Natural killer cell (primary cell): ENCODE measurements at regions not wholly inside any gene's neighbourhood (a gene's known extent, or its start where the extent isn't known, plus 50 kb on each side); places are given as distances from the start of the nearest gene placed in this dataset.

ENCODE experiments used
- ATAC-seq, 3 donors: fragments of 150-1000 bp in 2 of 3; fragments of 200-7000 bp in 1 of 3; cut with Tn5 transposase; 1 replicate in 1 of 3; 2 replicates in 2 of 3; pipeline ENCODE4 v1.10.0; 2021; ENCODE audit warnings: mild to moderate bottlenecking in 2 of 3, moderate library complexity in 2 of 3
- DNase-seq, 2 donors: peaks; one replicate each; pipeline versions ENCODE4 v3.0.0 to v3.0.0-alpha.2; 2013 to 2021; ENCODE audit warnings: mixed read lengths in 1 of 2
- H3K27ac ChIP-seq: one replicate; pipeline ENCODE4 v1.5.1; 2013; ENCODE audit warnings: mild to moderate bottlenecking, low read length
- H3K27me3 ChIP-seq: one replicate; pipeline ENCODE4 v1.6.1; 2013; ENCODE audit warnings: low read length; ENCODE audit not compliant: control insufficient read depth, insufficient read depth
- H3K36me3 ChIP-seq: one replicate; pipeline ENCODE4 v1.6.1; 2013; ENCODE audit warnings: low read length; ENCODE audit not compliant: control insufficient read depth, insufficient read depth
- H3K4me1 ChIP-seq: one replicate; pipeline ENCODE4 v1.6.1; 2013; ENCODE audit warnings: low read length; ENCODE audit not compliant: control insufficient read depth, insufficient read depth
- H3K4me3 ChIP-seq: one replicate; pipeline ENCODE4 v1.5.1; 2013; ENCODE audit warnings: low read length
- H3K9me3 ChIP-seq: one replicate; pipeline ENCODE4 v1.6.1; 2013; ENCODE audit warnings: low read length; ENCODE audit not compliant: control insufficient read depth, insufficient read depth
- H3K27ac Mint-ChIP-seq, 2 donors: one replicate each; pipeline ENCODE4 v1.8.0; 2022; ENCODE audit warnings: mild to moderate bottlenecking in 2 of 2, mixed read lengths in 2 of 2, moderate library complexity in 1 of 2
- H3K27me3 Mint-ChIP-seq, 2 donors: one replicate each; pipeline ENCODE4 v1.8.0; 2022; ENCODE audit warnings: low read depth in 2 of 2, mixed read lengths in 2 of 2
- H3K36me3 Mint-ChIP-seq: one replicate; pipeline ENCODE4 v1.8.0; 2022; ENCODE audit warnings: mixed read lengths
- H3K4me1 Mint-ChIP-seq, 2 donors: one replicate each; pipeline ENCODE4 v1.8.0; 2022; ENCODE audit warnings: mixed read lengths in 2 of 2
- H3K4me3 Mint-ChIP-seq: one replicate; pipeline ENCODE4 v1.8.0; 2022; ENCODE audit warnings: mild to moderate bottlenecking, moderate library complexity, mixed read lengths
- H3K9me3 Mint-ChIP-seq, 2 donors: one replicate each; pipeline ENCODE4 v1.8.0; 2022; ENCODE audit warnings: mixed read lengths in 2 of 2
- WGBS: methylation state at CpG from one replicate; pipeline ENCODE4 v1.1.7; 2013; ENCODE audit warnings: missing lambda C conversion rate; ENCODE audit not compliant: insufficient coverage; 5-methylcytosine and 5-hydroxymethylcytosine counted together
- intact Hi-C: fragments of 100-400 bp; cut with micrococcal nuclease; formaldehyde crosslinking; loops from one replicate; pipeline ENCODE4 v1.14.2; 2022
- TF ChIP-seq, protein P1 (sequence below): fragments of 200-600 bp; IDR thresholded peaks from one replicate; pipeline ENCODE4 v1.8.0; 2022; ENCODE audit warnings: antibody characterized with exemption

DNA sequence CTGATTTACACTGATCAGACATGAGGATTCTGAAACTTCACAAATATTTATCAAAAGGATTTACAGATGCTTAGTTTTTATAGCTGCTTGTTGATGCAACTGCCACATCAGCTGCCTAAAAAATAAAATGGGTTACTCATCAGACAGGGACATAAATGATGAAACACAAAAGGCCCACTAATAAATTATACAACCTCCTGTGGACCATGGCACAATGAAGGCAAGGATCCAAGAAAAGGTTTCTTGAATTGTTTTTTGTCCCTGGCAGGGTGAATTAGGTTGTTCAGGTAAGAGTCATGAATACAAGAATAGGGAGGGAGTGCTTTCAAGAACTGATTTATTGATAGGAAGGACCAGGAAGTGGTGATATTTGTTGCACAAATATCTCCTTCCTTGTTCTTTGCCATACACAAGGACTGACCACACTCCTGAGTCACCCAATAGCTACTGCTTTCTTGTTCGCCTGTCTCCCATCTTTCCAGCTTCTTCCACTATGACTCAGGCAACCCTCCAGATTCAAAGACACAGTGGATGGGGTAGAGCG is 234.5 kb downstream of the AHR start:
- ATAC-seq (no peak), DNase-seq (no peak)
- H3K4me3 ChIP-seq, result no peak overlapping the region
- no peaks in the 10 kb centered on the region for H3K27me3 ChIP-seq
- no peaks in the 10 kb centered on the region for H3K36me3 ChIP-seq
- Mint-ChIP-seq H3K27me3 (peaks cover 0 to 3% of the 10 kb centered on the region in 2 donors), H3K9me3 (no peaks in the 10 kb centered on the region), H3K36me3 (no peaks in the 10 kb centered on the region), H3K4me3 (no peak overlapping the region), H3K27ac (no peak overlapping the region), H3K4me1 (no peaks in the 10 kb centered on the region)
- WGBS, result 71% methylated on average over 2 of the region's 2 CpGs
- TF ChIP-seq, protein P1, sequence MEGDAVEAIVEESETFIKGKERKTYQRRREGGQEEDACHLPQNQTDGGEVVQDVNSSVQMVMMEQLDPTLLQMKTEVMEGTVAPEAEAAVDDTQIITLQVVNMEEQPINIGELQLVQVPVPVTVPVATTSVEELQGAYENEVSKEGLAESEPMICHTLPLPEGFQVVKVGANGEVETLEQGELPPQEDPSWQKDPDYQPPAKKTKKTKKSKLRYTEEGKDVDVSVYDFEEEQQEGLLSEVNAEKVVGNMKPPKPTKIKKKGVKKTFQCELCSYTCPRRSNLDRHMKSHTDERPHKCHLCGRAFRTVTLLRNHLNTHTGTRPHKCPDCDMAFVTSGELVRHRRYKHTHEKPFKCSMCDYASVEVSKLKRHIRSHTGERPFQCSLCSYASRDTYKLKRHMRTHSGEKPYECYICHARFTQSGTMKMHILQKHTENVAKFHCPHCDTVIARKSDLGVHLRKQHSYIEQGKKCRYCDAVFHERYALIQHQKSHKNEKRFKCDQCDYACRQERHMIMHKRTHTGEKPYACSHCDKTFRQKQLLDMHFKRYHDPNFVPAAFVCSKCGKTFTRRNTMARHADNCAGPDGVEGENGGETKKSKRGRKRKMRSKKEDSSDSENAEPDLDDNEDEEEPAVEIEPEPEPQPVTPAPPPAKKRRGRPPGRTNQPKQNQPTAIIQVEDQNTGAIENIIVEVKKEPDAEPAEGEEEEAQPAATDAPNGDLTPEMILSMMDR, result no peak
- H3K4me1 ChIP-seq, result no peaks in the 10 kb centered on the region
- no peaks in the 10 kb centered on the region for H3K9me3 ChIP-seq
- intact Hi-C loops, result no loop called here
- no peak overlapping the region for H3K27ac ChIP-seq

DNA sequence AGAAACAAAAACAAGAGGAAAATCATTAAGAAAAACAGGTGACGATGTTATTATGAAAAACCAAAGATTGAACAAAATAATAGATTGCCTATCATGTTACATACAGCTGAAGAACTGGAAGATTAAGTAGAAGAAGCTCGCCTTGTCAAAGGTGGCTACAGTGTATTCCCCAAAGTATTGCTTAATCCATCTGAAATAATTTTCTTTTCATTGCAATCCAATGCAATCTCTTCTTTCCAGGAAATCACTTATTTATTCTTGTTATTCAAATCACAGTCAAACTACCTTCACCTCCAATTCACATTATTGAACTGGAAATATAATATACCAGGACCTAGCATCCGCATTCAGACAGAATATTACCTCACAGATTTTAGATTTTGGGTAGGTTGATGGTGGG is 235.9 kb downstream of the AHR start:
- no peaks in the 10 kb centered on the region for H3K9me3 Mint-ChIP-seq
- no peaks in the 10 kb centered on the region for H3K27me3 ChIP-seq
- 100% methylated on average over 1 of the region's 3 CpGs for WGBS
- H3K36me3 ChIP-seq, result no peaks in the 10 kb centered on the region
- no peaks in the 10 kb centered on the region for H3K4me1 Mint-ChIP-seq
- H3K4me3 ChIP-seq, result no peak overlapping the region
- no peaks in the 10 kb centered on the region for H3K9me3 ChIP-seq
- H3K4me3 Mint-ChIP-seq, result no peak overlapping the region
- H3K27ac Mint-ChIP-seq, result no peak overlapping the region
- peaks cover 0 to 3% of the 10 kb centered on the region in 2 donors for H3K27me3 Mint-ChIP-seq
- intact Hi-C loops, result no loop called here
- H3K27ac ChIP-seq, result no peak overlapping the region
- ATAC-seq (no peak), DNase-seq (no peak)
- no peaks in the 10 kb centered on the region for H3K36me3 Mint-ChIP-seq
- TF ChIP-seq, protein P1, result no peak
- H3K4me1 ChIP-seq, result no peaks in the 10 kb centered on the region

DNA sequence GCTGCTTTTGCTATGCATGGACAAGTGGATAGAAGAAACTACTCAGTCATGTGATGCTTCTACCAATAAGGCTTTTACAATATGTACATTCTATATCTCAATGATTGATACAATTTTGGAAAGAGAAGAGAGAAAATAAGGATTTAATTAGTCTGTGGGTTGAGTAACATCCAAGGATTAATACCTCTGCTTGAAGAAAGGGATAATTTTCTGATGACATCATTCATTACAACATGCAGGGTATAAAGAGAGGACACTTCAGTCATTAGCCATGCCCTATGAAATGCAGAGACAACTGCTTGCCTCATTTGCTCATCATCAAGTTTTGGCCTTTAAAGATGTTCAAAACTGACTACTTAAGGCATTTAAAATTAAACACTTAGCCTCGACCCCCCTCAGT is 237.3 kb downstream of the AHR start:
- DNase-seq (no peak), ATAC-seq (no peak)
- Mint-ChIP-seq H3K36me3 (no peaks in the 10 kb centered on the region), H3K27me3 (peaks cover 0 to 3% of the 10 kb centered on the region in 2 donors), H3K27ac (no peak overlapping the region), H3K4me1 (no peaks in the 10 kb centered on the region), H3K9me3 (no peaks in the 10 kb centered on the region), H3K4me3 (no peak overlapping the region)
- no CpG with 5 or more reads among the region's 1 CpG for WGBS
- no peaks in the 10 kb centered on the region for H3K36me3 ChIP-seq
- H3K27ac ChIP-seq, result no peak overlapping the region
- intact Hi-C loops, result no loop called here
- H3K4me1 ChIP-seq, result no peaks in the 10 kb centered on the region
- H3K27me3 ChIP-seq, result no peaks in the 10 kb centered on the region
- no peaks in the 10 kb centered on the region for H3K9me3 ChIP-seq
- TF ChIP-seq, protein P1, result no peak
- H3K4me3 ChIP-seq, result no peak overlapping the region

DNA sequence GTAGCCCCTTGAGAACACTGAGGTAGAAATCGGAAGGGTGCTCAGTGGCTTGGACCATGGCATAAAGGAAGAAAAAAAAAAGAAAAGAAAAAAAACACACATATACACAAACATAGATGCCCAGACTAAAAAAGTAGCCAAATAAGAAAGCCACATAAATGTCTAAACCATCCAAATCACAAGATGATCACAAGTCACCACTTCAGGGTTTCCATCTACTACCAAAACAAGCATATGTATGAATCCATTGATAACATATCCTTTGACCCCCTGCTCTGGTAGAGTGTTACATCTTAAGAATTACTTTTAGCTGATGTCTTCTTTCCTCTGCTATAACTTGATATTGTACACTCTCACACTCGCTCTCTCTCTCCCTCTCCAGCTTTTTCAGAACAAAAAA is 245.9 kb downstream of the AHR start:
- intact Hi-C loops, result no loop called here
- Mint-ChIP-seq H3K27me3 (no peaks in the 10 kb centered on the region), H3K4me1 (no peaks in the 10 kb centered on the region), H3K27ac (no peak overlapping the region), H3K36me3 (no peaks in the 10 kb centered on the region), H3K9me3 (no peaks in the 10 kb centered on the region), H3K4me3 (no peak overlapping the region)
- DNase-seq, result no peak
- Histone ChIP-seq H3K27ac (no peak overlapping the region), H3K4me1 (no peaks in the 10 kb centered on the region), H3K9me3 (no peaks in the 10 kb centered on the region), H3K4me3 (no peak overlapping the region), H3K27me3 (no peaks in the 10 kb centered on the region), H3K36me3 (no peaks in the 10 kb centered on the region)
- 90% methylated on average over 2 of the region's 2 CpGs for WGBS
- no peak for ATAC-seq
- TF ChIP-seq, protein P1, result no peak
